A673 (cell line): ENCODE measurements at regions not wholly inside any gene's neighbourhood (a gene's known extent, or its start where the extent isn't known, plus 50 kb on each side); places are given as distances from the start of the nearest gene placed in this dataset.

Source experiments
- EZH2 ChIP-seq: fragments of 200-600 bp; sonication (generic); IDR thresholded peaks from 2 replicates; pipeline ENCODE4 v1.6.1; 2017; ENCODE audit warnings: borderline replicate concordance, low read depth, mild to moderate bottlenecking, mixed read lengths, antibody characterized with exemption, low read length; ENCODE audit not compliant: poor library complexity, severe bottlenecking
- TF ChIP-seq, protein P1 (sequence below): fragments of 300-800, 200-600 bp; sonication (generic); conservative IDR thresholded peaks from 2 replicates; pipeline ENCODE4 v1.5.1; 2017; ENCODE audit warnings: low read depth, mild to moderate bottlenecking, antibody characterized with exemption, low read length, moderate library complexity, mixed read lengths

DNA sequence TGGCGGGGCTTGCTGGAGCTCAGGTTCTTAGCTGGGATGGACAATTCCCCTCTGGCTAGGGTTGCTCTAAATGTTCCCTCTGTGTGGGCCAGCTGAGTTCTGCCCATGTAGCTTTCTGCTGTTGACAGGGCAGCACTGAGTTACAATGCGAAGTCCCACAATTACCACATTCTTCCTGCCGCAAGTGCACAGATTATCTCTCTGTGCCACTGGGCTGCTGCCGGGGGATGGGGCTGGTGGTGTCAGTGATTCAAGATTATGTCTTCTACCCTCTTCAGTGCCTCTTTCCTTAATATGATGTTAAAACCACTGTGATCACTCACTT is 708.1 kb downstream of the SLC4A3 start:
- TF ChIP-seq, protein P1, sequence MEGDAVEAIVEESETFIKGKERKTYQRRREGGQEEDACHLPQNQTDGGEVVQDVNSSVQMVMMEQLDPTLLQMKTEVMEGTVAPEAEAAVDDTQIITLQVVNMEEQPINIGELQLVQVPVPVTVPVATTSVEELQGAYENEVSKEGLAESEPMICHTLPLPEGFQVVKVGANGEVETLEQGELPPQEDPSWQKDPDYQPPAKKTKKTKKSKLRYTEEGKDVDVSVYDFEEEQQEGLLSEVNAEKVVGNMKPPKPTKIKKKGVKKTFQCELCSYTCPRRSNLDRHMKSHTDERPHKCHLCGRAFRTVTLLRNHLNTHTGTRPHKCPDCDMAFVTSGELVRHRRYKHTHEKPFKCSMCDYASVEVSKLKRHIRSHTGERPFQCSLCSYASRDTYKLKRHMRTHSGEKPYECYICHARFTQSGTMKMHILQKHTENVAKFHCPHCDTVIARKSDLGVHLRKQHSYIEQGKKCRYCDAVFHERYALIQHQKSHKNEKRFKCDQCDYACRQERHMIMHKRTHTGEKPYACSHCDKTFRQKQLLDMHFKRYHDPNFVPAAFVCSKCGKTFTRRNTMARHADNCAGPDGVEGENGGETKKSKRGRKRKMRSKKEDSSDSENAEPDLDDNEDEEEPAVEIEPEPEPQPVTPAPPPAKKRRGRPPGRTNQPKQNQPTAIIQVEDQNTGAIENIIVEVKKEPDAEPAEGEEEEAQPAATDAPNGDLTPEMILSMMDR = no peak
- TF ChIP-seq EZH2 = no peak
